HepG2 (cell line): ENCODE measurements at regions not wholly inside any gene's neighbourhood (a gene's known extent, or its start where the extent isn't known, plus 50 kb on each side); places are given as distances from the start of the nearest gene placed in this dataset.

Experiments
- ATAC-seq: fragments of 200-7000 bp; cut with Tn5 transposase; 3 replicates; pipeline ENCODE4 v1.9.1; 2020; ENCODE audit warnings: mild to moderate bottlenecking, moderate library complexity
- BruUV-seq: library from RNA; stranded (reverse); fragments of 400-500 nt; replicated peaks from 2 replicates; lab custom pipeline; 2021; lab: Mats Ljungman, UMichigan
- CTCF ChIA-PET: fragments of 300-600 bp; formaldehyde crosslinking; extraction: SDS; loops from one replicate; lab custom pipeline; 2021; ENCODE audit warnings: low total read pairs, inconsistent platforms, low intra/inter-chr PET ratio; lab: Yijun Ruan, JAX
- POLR2A ChIA-PET: fragments of 350-600 bp; sonication (Branson Sonifier 250); formaldehyde crosslinking; loops from one replicate; lab custom pipeline; 2020; ENCODE audit warnings: antibody characterized with exemption, inconsistent platforms; lab: Yijun Ruan, JAX
- DNase-seq: peaks from one replicate; pipeline ENCODE4 v3.0.0-alpha.2; 2015; ENCODE audit warnings: low spot score
- FAIRE-seq: peaks from 3 replicates; lab custom pipeline; 2011; peaks lifted over from hg19 to GRCh38; lab: Jason Lieb, UNC
- H2AFZ ChIP-seq: one replicate; pipeline ENCODE4 v1.6.1; 2011; ENCODE audit warnings: low read length, inconsistent platforms
- H3K27ac ChIP-seq: fragments of 300-600 bp; 3 replicates; pipeline ENCODE4 v1.8.0; 2011; ENCODE audit warnings: mixed run types, mild to moderate bottlenecking, mixed read lengths, low read length, inconsistent platforms; ENCODE audit not compliant: insufficient read depth; ENCODE audit errors: extremely low read length
- H3K27me3 ChIP-seq, 2 experiments: fragments of 200-600 bp in 1 of 2; 2 replicates in 1 of 2; 3 replicates in 1 of 2; pipeline versions ENCODE4 v1.6.0 to v1.8.0; 2011; ENCODE audit warnings: low read length in 2 of 2, mild to moderate bottlenecking in 2 of 2, moderate library complexity in 2 of 2, inconsistent platforms in 1 of 2; ENCODE audit not compliant: insufficient read depth in 2 of 2, control insufficient read depth in 1 of 2
- H3K36me3 ChIP-seq, 2 experiments: fragments of 200-600 bp in 1 of 2; replicated peaks in 1 of 2; 2 replicates in 1 of 2; 3 replicates in 1 of 2; pipeline versions ENCODE4 v1.5.1 to v1.8.0; 2011; ENCODE audit warnings: low read length in 2 of 2, inconsistent platforms in 1 of 2; ENCODE audit not compliant: insufficient read depth in 2 of 2, control insufficient read depth in 1 of 2
- H3K4me1 ChIP-seq: 2 replicates; pipeline ENCODE4 v1.5.1; 2012; ENCODE audit warnings: low read length, inconsistent platforms; ENCODE audit not compliant: insufficient read depth
- H3K4me2 ChIP-seq: 2 replicates; pipeline ENCODE4 v1.6.0; 2011; ENCODE audit warnings: low read depth, low read length, inconsistent platforms
- H3K4me3 ChIP-seq, 3 experiments: fragments of 200-600 bp in 1 of 3; sonication (generic), shearing (Covaris generic) in 1 of 3; replicated peaks in 1 of 3; 2 replicates each; pipeline ENCODE4 v1.5.1; 2011 to 2016; ENCODE audit warnings: low read length in 3 of 3, inconsistent platforms in 2 of 3, low read depth in 2 of 3, mild to moderate bottlenecking in 2 of 3, control low read depth in 1 of 3, mixed read lengths in 1 of 3; ENCODE audit not compliant: insufficient read depth in 1 of 3
- H3K79me2 ChIP-seq: one replicate; pipeline ENCODE4 v1.6.1; 2011; ENCODE audit warnings: low read length, inconsistent platforms; ENCODE audit not compliant: insufficient read depth
- H3K9ac ChIP-seq: 2 replicates; pipeline ENCODE4 v1.6.0; 2011; ENCODE audit warnings: mild to moderate bottlenecking, low read depth, low read length, inconsistent platforms; ENCODE audit not compliant: insufficient read depth
- H3K9me3 ChIP-seq: 2 replicates; pipeline ENCODE4 v1.5.1; 2012; ENCODE audit warnings: mild to moderate bottlenecking, low read length
- H4K20me1 ChIP-seq: 2 replicates; pipeline ENCODE4 v1.6.0; 2011; ENCODE audit warnings: inconsistent platforms, mild to moderate bottlenecking, low read length, moderate library complexity; ENCODE audit not compliant: insufficient read depth
- BRD4 ChIP-seq: sonication (generic); formaldehyde crosslinking; IDR thresholded peaks from 2 replicates; pipeline ENCODE4 v1.4.0; 2020; ENCODE audit warnings: missing genetic modification reagents
- HNF4A ChIP-seq: sonication (generic); formaldehyde crosslinking; IDR thresholded peaks from 2 replicates; pipeline ENCODE4 v1.4.0; 2020; ENCODE audit warnings: missing genetic modification reagents
- MLLT10 ChIP-seq: sonication (generic); formaldehyde crosslinking; IDR thresholded peaks from 2 replicates; pipeline ENCODE4 v1.4.0; 2020; ENCODE audit warnings: missing genetic modification reagents
- REXO4 ChIP-seq: sonication (generic); formaldehyde crosslinking; IDR thresholded peaks from 2 replicates; pipeline ENCODE4 v1.8.0; 2022; ENCODE audit warnings: missing genetic modification reagents, mild to moderate bottlenecking, borderline replicate concordance
- ZNF510 ChIP-seq: sonication (generic); formaldehyde crosslinking; IDR thresholded peaks from 2 replicates; pipeline ENCODE4 v1.4.0; 2020; ENCODE audit warnings: low read depth, mild to moderate bottlenecking, missing genetic modification reagents
- ZNF7 ChIP-seq: IDR thresholded peaks from 2 replicates; pipeline ENCODE4 v1.6.1; 2016; ENCODE audit warnings: missing biosample characterization, missing genetic modification reagents
- WGBS: methylation state at CpG from one replicate; pipeline ENCODE4 v1.1.6; 2017; ENCODE audit warnings: low lambda C conversion rate; 5-methylcytosine and 5-hydroxymethylcytosine counted together
- in situ Hi-C: cut with HindIII; loops from 2 replicates; pipeline ENCODE4 v1.10.0; 2017; ENCODE audit warnings: low pct_unique_long_range_greater_than_20kb; ENCODE audit not compliant: extremely low pct_ligation_motif_present
- intact Hi-C: fragments of 100-400 bp; cut with micrococcal nuclease; formaldehyde crosslinking; loops from one replicate; pipeline ENCODE4 v1.10.0; 2022; ENCODE audit not compliant: unreplicated experiment
- TF ChIP-seq, protein P1 (sequence below): sonication (generic); formaldehyde crosslinking; IDR thresholded peaks from 2 replicates; pipeline ENCODE4 v1.5.0; 2020; ENCODE audit warnings: missing genetic modification reagents
- TF ChIP-seq, protein P2 (sequence below): sonication (generic); formaldehyde crosslinking; IDR thresholded peaks from 2 replicates; pipeline ENCODE4 v1.5.1; 2020; ENCODE audit warnings: missing genetic modification reagents, mild to moderate bottlenecking, borderline replicate concordance
- TF ChIP-seq, protein P3 (sequence below): sonication (generic); formaldehyde crosslinking; IDR thresholded peaks from 2 replicates; pipeline ENCODE4 v1.4.0; 2020; ENCODE audit warnings: missing genetic modification reagents
- TF ChIP-seq, protein P4 (sequence below): sonication (generic); formaldehyde crosslinking; IDR thresholded peaks from 2 replicates; pipeline ENCODE4 v1.8.0; 2023; ENCODE audit warnings: mild to moderate bottlenecking, missing genetic modification reagents
- TF ChIP-seq, protein P5 (sequence below): IDR thresholded peaks from 2 replicates; pipeline ENCODE4 v1.6.1; 2016; ENCODE audit warnings: mild to moderate bottlenecking
- TF ChIP-seq, protein P6 (sequence below): sonication (generic); formaldehyde crosslinking; IDR thresholded peaks from 2 replicates; pipeline ENCODE4 v1.4.0; 2020; ENCODE audit warnings: missing genetic modification reagents, borderline replicate concordance
- TF ChIP-seq, protein P7 (sequence below): sonication (generic); formaldehyde crosslinking; IDR thresholded peaks from 2 replicates; pipeline ENCODE4 v1.8.0; 2022; ENCODE audit warnings: missing genetic modification reagents, mild to moderate bottlenecking, moderate library complexity, borderline replicate concordance

DNA sequence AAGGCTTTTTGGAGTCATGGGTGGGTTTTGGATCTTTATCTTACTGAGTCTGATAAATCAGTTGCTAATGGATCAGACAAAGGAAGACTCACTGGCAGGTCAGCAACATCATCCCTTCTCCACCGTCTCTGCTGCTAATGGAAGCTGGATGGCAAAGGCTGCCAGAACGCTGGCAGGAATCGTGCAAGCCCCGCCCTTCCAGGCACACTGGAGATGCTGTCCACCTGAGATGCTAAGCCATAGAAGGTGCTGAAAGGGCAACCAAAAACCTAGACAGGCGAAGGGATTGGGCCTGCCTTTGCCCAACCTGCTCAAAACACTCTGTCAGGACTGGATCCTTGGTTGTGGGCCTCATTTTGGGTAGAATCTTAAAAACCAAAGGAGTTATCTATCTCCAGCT lies 139.5 kb upstream of the FSTL4 start:
- BruUV-seq = no TSS peak
- in situ Hi-C loops = no loop called here
- TF ChIP-seq, protein P1, sequence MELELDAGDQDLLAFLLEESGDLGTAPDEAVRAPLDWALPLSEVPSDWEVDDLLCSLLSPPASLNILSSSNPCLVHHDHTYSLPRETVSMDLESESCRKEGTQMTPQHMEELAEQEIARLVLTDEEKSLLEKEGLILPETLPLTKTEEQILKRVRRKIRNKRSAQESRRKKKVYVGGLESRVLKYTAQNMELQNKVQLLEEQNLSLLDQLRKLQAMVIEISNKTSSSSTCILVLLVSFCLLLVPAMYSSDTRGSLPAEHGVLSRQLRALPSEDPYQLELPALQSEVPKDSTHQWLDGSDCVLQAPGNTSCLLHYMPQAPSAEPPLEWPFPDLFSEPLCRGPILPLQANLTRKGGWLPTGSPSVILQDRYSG (CRISPR knock-in tag) = no peak
- TF ChIP-seq, protein P2, sequence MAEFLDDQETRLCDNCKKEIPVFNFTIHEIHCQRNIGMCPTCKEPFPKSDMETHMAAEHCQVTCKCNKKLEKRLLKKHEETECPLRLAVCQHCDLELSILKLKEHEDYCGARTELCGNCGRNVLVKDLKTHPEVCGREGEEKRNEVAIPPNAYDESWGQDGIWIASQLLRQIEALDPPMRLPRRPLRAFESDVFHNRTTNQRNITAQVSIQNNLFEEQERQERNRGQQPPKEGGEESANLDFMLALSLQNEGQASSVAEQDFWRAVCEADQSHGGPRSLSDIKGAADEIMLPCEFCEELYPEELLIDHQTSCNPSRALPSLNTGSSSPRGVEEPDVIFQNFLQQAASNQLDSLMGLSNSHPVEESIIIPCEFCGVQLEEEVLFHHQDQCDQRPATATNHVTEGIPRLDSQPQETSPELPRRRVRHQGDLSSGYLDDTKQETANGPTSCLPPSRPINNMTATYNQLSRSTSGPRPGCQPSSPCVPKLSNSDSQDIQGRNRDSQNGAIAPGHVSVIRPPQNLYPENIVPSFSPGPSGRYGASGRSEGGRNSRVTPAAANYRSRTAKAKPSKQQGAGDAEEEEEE (CRISPR knock-in tag) = no peak
- TF ChIP-seq, protein P3, sequence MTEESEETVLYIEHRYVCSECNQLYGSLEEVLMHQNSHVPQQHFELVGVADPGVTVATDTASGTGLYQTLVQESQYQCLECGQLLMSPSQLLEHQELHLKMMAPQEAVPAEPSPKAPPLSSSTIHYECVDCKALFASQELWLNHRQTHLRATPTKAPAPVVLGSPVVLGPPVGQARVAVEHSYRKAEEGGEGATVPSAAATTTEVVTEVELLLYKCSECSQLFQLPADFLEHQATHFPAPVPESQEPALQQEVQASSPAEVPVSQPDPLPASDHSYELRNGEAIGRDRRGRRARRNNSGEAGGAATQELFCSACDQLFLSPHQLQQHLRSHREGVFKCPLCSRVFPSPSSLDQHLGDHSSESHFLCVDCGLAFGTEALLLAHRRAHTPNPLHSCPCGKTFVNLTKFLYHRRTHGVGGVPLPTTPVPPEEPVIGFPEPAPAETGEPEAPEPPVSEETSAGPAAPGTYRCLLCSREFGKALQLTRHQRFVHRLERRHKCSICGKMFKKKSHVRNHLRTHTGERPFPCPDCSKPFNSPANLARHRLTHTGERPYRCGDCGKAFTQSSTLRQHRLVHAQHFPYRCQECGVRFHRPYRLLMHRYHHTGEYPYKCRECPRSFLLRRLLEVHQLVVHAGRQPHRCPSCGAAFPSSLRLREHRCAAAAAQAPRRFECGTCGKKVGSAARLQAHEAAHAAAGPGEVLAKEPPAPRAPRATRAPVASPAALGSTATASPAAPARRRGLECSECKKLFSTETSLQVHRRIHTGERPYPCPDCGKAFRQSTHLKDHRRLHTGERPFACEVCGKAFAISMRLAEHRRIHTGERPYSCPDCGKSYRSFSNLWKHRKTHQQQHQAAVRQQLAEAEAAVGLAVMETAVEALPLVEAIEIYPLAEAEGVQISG = no peak
- TF ChIP-seq, protein P4, sequence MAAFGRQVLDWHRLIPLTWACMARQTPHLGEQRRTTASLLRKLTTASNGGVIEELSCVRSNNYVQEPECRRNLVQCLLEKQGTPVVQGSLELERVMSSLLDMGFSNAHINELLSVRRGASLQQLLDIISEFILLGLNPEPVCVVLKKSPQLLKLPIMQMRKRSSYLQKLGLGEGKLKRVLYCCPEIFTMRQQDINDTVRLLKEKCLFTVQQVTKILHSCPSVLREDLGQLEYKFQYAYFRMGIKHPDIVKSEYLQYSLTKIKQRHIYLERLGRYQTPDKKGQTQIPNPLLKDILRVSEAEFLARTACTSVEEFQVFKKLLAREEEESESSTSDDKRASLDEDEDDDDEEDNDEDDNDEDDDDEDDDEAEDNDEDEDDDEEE (CRISPR knock-in tag) = no peak
- no peak for TF ChIP-seq ZNF7 (CRISPR knock-in tag)
- no peak for TF ChIP-seq REXO4
- TF ChIP-seq, protein P5, sequence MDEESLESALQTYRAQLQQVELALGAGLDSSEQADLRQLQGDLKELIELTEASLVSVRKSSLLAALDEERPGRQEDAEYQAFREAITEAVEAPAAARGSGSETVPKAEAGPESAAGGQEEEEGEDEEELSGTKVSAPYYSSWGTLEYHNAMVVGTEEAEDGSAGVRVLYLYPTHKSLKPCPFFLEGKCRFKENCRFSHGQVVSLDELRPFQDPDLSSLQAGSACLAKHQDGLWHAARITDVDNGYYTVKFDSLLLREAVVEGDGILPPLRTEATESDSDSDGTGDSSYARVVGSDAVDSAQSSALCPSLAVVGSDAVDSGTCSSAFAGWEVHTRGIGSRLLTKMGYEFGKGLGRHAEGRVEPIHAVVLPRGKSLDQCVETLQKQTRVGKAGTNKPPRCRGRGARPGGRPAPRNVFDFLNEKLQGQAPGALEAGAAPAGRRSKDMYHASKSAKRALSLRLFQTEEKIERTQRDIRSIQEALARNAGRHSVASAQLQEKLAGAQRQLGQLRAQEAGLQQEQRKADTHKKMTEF (CRISPR knock-in tag) = no peak
- TF ChIP-seq, protein P6, sequence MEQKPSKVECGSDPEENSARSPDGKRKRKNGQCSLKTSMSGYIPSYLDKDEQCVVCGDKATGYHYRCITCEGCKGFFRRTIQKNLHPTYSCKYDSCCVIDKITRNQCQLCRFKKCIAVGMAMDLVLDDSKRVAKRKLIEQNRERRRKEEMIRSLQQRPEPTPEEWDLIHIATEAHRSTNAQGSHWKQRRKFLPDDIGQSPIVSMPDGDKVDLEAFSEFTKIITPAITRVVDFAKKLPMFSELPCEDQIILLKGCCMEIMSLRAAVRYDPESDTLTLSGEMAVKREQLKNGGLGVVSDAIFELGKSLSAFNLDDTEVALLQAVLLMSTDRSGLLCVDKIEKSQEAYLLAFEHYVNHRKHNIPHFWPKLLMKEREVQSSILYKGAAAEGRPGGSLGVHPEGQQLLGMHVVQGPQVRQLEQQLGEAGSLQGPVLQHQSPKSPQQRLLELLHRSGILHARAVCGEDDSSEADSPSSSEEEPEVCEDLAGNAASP = no peak
- TF ChIP-seq, protein P7, sequence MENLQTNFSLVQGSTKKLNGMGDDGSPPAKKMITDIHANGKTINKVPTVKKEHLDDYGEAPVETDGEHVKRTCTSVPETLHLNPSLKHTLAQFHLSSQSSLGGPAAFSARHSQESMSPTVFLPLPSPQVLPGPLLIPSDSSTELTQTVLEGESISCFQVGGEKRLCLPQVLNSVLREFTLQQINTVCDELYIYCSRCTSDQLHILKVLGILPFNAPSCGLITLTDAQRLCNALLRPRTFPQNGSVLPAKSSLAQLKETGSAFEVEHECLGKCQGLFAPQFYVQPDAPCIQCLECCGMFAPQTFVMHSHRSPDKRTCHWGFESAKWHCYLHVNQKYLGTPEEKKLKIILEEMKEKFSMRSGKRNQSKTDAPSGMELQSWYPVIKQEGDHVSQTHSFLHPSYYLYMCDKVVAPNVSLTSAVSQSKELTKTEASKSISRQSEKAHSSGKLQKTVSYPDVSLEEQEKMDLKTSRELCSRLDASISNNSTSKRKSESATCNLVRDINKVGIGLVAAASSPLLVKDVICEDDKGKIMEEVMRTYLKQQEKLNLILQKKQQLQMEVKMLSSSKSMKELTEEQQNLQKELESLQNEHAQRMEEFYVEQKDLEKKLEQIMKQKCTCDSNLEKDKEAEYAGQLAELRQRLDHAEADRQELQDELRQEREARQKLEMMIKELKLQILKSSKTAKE (CRISPR knock-in tag) = no peak
- no peak for TF ChIP-seq ZNF510 (CRISPR knock-in tag)
- no peak for TF ChIP-seq MLLT10
- TF ChIP-seq BRD4 = no peak
- TF ChIP-seq HNF4A (CRISPR knock-in tag) = no peak

More for the DNA sequence above, 139.5 kb upstream of the FSTL4 start:
- Histone ChIP-seq H3K36me3 (no peaks in the 10 kb centered on the region), H3K9me3 (no peaks in the 10 kb centered on the region), H3K4me2 (no peak overlapping the region), H3K79me2 (no peaks in the 10 kb centered on the region), H2AFZ (no peak overlapping the region), H3K27me3 (no peaks in the 10 kb centered on the region; a peak in 1 of 5 replicates), H4K20me1 (no peaks in the 10 kb centered on the region), H3K4me3 (no peak overlapping the region), H3K27ac (no peak overlapping the region), H3K4me1 (no peaks in the 10 kb centered on the region), H3K9ac (no peak overlapping the region)
- CTCF ChIA-PET = no interaction called here
- DNase-seq (no peak), ATAC-seq (no peak), FAIRE-seq (no peak)
- intact Hi-C loops = loop anchor here (10.0 kb wide), 1 partner anchor 193 kb away; no protein-coding TSS in a partner anchor
- POLR2A ChIA-PET = no interaction called here
- 44% methylated on average over 3 of the region's 5 CpGs for WGBS
